ENCODE measurements at regions not wholly inside any gene's neighbourhood (a gene's known extent, or its start where the extent isn't known, plus 50 kb on each side); places are given as distances from the start of the nearest gene placed in this dataset.

GRCh38 chrX:49773993-49774392 is 55.1 kb upstream of the PAGE4 start:
- no peak for DNase-seq
- H3K27me3 ChIP-seq (ENCODE audit: control insufficient read depth, insufficient read depth, low read length) = no peaks in the 10 kb centered on the region
- no peak overlapping the region for H3K4me3 ChIP-seq (ENCODE audit: insufficient read depth, low read depth, low read length)

DNA sequence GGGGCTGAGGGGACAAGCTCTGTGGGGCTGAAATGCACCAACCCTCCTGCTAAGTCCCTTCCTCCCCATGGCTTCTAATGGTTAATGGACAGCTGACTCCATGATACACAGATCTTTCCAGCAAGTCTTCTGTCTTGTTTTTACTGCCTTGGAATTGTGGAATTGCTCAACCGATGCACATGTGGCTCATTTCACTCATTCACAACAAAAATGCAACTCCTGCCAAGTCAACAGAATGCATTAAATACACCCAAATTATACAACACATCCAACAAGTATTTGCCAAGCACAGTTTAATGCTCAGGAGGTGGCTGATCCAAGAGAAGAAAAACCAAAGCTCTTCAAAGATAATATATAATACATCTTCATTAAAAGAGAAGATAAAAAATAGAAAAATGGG is 61.9 kb upstream of the PAGE4 start:
- Histone ChIP-seq H3K27me3 (ENCODE audit: control insufficient read depth, insufficient read depth, low read length) (no peaks in the 10 kb centered on the region), H3K36me3 (replicated peaks; ENCODE audit: control insufficient read depth, insufficient read depth, low read length) (no peaks in the 10 kb centered on the region), H3K4me3 (ENCODE audit: insufficient read depth, low read depth, low read length) (no peak overlapping the region)
- DNase-seq = no peak

More at GRCh38 chrX:49773993-49774392, 55.1 kb upstream of the PAGE4 start:
- no peaks in the 10 kb centered on the region for H3K36me3 ChIP-seq (replicated peaks; ENCODE audit: control insufficient read depth, insufficient read depth, low read length)

DNA sequence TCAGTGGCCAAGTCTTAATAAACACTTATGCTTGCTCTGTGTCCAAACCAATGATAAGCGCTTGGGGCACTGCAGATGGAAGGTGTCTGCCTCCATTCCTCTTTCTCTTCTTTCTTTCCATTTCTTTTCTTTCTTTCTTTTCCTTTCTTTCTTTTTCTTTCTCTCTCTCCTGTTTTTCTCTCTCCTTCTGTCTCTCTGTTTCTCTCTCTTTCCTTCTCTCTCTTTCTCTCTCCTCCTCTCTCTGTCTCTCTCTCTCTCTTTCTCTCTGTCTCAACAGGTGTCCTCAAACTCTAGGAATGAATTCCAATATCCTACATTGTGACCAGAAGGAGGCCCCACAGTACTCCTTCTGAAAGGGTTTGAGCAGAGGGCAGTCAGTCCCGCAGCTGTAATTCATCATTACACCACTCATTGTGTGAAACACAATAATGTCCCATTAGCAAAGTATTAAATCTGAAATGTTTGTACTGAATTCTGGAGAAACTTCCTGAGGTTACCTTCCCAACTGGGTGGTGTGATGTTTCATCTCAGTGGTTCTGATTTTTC is 66.5 kb upstream of the PAGE1 start:
- DNase-seq = no peak
- H3K4me3 ChIP-seq (ENCODE audit: insufficient read depth, low read depth, low read length) = no peak overlapping the region
- H3K27me3 ChIP-seq (ENCODE audit: control insufficient read depth, insufficient read depth, low read length) = no peaks in the 10 kb centered on the region
- H3K36me3 ChIP-seq (replicated peaks; ENCODE audit: control insufficient read depth, insufficient read depth, low read length) = no peaks in the 10 kb centered on the region

DNA sequence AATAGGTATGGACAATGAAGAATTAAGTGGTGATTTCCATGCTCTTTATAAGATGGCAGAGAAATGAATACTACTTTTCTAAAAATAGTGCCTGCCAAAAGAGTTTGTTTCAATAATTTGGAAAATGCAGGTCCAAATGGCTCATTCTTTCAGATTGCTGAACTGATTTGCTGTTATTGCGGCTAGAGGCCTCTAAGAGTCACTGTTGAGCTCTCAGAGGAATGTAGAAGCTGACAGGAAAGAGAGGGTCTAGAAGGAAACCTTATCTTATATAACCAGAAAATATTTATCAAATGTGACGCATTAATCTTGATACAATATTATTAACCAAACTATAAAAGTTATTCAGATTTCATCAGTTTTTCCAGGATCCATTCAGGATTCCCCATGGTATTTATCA is 65.7 kb upstream of the PAGE1 start:
- DNase-seq = no peak
- Histone ChIP-seq H3K4me3 (ENCODE audit: insufficient read depth, low read depth, low read length) (no peak overlapping the region), H3K36me3 (replicated peaks; ENCODE audit: control insufficient read depth, insufficient read depth, low read length) (no peaks in the 10 kb centered on the region), H3K27me3 (ENCODE audit: control insufficient read depth, insufficient read depth, low read length) (no peaks in the 10 kb centered on the region)

DNA sequence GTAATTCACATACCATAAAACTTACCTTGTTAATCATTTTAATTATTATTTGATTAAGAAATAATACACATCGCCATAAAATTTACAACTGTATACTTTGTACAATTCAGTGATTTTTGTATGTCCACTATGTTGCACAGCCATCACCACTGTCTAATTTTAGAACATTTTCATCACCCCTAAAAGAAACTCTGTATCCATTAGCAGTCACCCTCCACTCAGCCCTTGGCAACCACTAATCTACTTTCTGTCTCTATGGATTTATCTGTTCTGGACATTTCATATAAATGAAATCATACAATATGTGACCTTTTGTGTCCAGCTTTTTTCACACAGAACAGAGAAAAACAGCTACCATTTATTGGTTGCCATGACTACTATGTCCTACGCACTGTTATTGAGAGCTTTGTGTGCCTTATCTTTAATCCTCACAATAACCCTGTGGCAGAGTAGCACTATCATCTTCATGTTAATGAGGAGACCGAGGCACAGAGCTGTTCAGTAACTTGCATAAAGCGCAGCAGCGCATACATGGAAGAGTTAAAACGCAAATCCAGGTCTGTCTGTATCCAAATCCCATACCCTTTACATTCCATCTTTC is 64.6 kb upstream of the PAGE1 start:
- Histone ChIP-seq H3K36me3 (replicated peaks; ENCODE audit: control insufficient read depth, insufficient read depth, low read length) (no peaks in the 10 kb centered on the region), H3K4me3 (ENCODE audit: insufficient read depth, low read depth, low read length) (no peak overlapping the region), H3K27me3 (ENCODE audit: control insufficient read depth, insufficient read depth, low read length) (no peaks in the 10 kb centered on the region)
- DNase-seq = no peak

GRCh38 chrX:49756692-49757091 is 60.9 kb upstream of the PAGE1 start:
- DNase-seq = no peak

DNA sequence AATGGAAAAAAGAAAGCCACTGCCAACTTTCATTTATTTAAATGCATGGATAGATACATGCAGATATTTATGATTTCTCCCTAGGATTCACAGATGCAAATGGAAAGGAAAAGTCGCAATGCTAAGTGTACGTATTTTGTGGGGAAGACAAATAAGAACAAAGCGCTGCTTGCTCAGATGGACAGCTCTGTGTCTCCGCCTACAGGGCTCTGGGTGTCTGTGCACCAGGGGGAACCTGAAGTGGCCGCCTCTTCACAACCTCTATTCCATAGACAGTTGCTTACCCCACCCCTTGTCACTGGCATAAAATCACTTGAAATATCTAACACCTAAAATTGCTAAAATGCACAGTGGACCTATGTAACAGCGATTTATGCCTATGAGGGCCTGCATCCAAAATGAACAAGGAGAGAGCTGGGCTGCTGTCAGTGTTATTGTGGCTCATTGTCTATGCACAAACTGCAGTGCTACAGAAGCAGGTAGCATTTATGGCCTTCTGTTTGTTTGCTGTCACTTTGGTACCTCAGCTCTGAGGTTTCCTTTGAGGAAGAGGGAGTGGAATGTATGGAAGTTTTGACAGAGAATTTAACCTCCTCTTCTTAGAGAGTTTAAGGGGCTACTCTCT is 58.6 kb upstream of the PAGE1 start:
- Histone ChIP-seq H3K36me3 (replicated peaks; ENCODE audit: control insufficient read depth, insufficient read depth, low read length) (no peaks in the 10 kb centered on the region), H3K27me3 (ENCODE audit: control insufficient read depth, insufficient read depth, low read length) (no peaks in the 10 kb centered on the region), H3K4me3 (ENCODE audit: insufficient read depth, low read depth, low read length) (no peak overlapping the region)
- peak; percentile 12 for DNase-seq

More at GRCh38 chrX:49756692-49757091, 60.9 kb upstream of the PAGE1 start:
- H3K36me3 ChIP-seq (replicated peaks; ENCODE audit: control insufficient read depth, insufficient read depth, low read length) = no peaks in the 10 kb centered on the region
- no peak overlapping the region for H3K4me3 ChIP-seq (ENCODE audit: insufficient read depth, low read depth, low read length)
- H3K27me3 ChIP-seq (ENCODE audit: control insufficient read depth, insufficient read depth, low read length) = no peaks in the 10 kb centered on the region

GRCh38 chrX:49753691-49754090 is 57.9 kb upstream of the PAGE1 start:
- no peaks in the 10 kb centered on the region for H3K36me3 ChIP-seq (replicated peaks; ENCODE audit: control insufficient read depth, insufficient read depth, low read length)
- no peaks in the 10 kb centered on the region for H3K27me3 ChIP-seq (ENCODE audit: control insufficient read depth, insufficient read depth, low read length)
- no peak for DNase-seq
- H3K4me3 ChIP-seq (ENCODE audit: insufficient read depth, low read depth, low read length) = no peak overlapping the region

GRCh38 chrX:49748211-49748956 is 52.6 kb upstream of the PAGE1 start:
- no peak for DNase-seq
- H3K27me3 ChIP-seq (ENCODE audit: control insufficient read depth, insufficient read depth, low read length) = no peaks in the 10 kb centered on the region
- no peak overlapping the region for H3K4me3 ChIP-seq (ENCODE audit: insufficient read depth, low read depth, low read length)
- H3K36me3 ChIP-seq (replicated peaks; ENCODE audit: control insufficient read depth, insufficient read depth, low read length) = no peaks in the 10 kb centered on the region

GRCh38 chrX:49746306-49746705 is 50.5 kb upstream of the PAGE1 start:
- Histone ChIP-seq H3K27me3 (ENCODE audit: control insufficient read depth, insufficient read depth, low read length) (no peaks in the 10 kb centered on the region), H3K4me3 (ENCODE audit: insufficient read depth, low read depth, low read length) (no peak overlapping the region), H3K36me3 (replicated peaks; ENCODE audit: control insufficient read depth, insufficient read depth, low read length) (no peaks in the 10 kb centered on the region)
- DNase-seq = no peak
